Ascending aorta (tissue), 2 donors: ENCODE measurements at regions not wholly inside any gene's neighbourhood (a gene's known extent, or its start where the extent isn't known, plus 50 kb on each side); places are given as distances from the start of the nearest gene placed in this dataset.

Experiments
- DNase-seq, 2 donors: peaks; one replicate each; pipeline ENCODE4 v3.0.0-alpha.2; 2019; ENCODE audit warnings: low spot score in 2 of 2
- H3K27ac ChIP-seq, 2 donors: fragments of 200-600 bp; sonication (generic); one replicate each; pipeline ENCODE4 v1.5.1; 2016 to 2017; ENCODE audit warnings: mild to moderate bottlenecking in 1 of 2
- H3K27me3 ChIP-seq: fragments of 200-600 bp; sonication (generic); one replicate; pipeline ENCODE4 v1.5.1; 2017
- H3K36me3 ChIP-seq, 2 donors: fragments of 200-600 bp; sonication (generic); one replicate each; pipeline ENCODE4 v1.5.1; 2016
- H3K4me1 ChIP-seq, 2 donors: fragments of 200-600 bp; sonication (generic); one replicate each; pipeline ENCODE4 v1.5.1; 2016 to 2017; ENCODE audit warnings: mild to moderate bottlenecking in 1 of 2
- H3K4me3 ChIP-seq, 2 donors: fragments of 200-600 bp; sonication (generic); one replicate each; pipeline ENCODE4 v1.5.1; 2016 to 2017; ENCODE audit warnings: mild to moderate bottlenecking in 1 of 2
- H3K9me3 ChIP-seq, 2 donors: fragments of 200-600 bp; sonication (generic); one replicate each; pipeline ENCODE4 v1.5.1; 2016
- intact Hi-C: fragments of 100-400 bp; cut with DNase I; formaldehyde crosslinking; loops from one replicate; pipeline ENCODE4 v1.15.1; 2023
- TF ChIP-seq, protein P1 (sequence below), 3 experiments: fragments of 200-600 bp in 2 of 3; fragments of 450-650 bp in 1 of 3; sonication (generic) in 2 of 3; IDR thresholded peaks; one replicate each; pipeline ENCODE4 v1.5.1; 2016 to 2019; ENCODE audit warnings: antibody characterized with exemption in 3 of 3, mild to moderate bottlenecking in 1 of 3, moderate library complexity in 1 of 3

DNA sequence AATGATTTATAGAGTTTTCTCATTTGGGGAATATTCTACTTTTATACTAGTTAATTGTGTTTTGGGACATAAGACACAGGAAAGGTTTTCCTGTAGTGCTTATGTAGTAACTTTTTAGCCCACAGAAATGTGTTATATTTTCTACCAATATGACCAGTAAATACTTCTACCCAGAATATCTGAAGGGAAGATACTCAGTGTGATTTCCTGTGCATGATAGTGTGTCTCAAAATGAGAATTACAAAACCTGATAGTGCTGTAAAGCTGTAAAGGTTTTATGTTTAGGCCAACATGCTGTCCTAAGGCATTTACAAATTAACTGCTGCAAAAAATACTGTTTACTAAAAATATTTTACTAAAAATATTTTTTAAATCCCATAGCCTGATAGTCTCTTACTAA lies 126.8 kb downstream of the RXFP2 start:
- Histone ChIP-seq H3K9me3 (no peaks in the 10 kb centered on the region), H3K36me3 (no peaks in the 10 kb centered on the region), H3K4me3 (no peak overlapping the region), H3K27ac (no peak overlapping the region), H3K27me3 (no peaks in the 10 kb centered on the region), H3K4me1 (peaks cover 0 to 5% of the 10 kb centered on the region in 2 donors)
- DNase-seq: no peak
- intact Hi-C loops: no loop called here
- TF ChIP-seq, protein P1, sequence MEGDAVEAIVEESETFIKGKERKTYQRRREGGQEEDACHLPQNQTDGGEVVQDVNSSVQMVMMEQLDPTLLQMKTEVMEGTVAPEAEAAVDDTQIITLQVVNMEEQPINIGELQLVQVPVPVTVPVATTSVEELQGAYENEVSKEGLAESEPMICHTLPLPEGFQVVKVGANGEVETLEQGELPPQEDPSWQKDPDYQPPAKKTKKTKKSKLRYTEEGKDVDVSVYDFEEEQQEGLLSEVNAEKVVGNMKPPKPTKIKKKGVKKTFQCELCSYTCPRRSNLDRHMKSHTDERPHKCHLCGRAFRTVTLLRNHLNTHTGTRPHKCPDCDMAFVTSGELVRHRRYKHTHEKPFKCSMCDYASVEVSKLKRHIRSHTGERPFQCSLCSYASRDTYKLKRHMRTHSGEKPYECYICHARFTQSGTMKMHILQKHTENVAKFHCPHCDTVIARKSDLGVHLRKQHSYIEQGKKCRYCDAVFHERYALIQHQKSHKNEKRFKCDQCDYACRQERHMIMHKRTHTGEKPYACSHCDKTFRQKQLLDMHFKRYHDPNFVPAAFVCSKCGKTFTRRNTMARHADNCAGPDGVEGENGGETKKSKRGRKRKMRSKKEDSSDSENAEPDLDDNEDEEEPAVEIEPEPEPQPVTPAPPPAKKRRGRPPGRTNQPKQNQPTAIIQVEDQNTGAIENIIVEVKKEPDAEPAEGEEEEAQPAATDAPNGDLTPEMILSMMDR (IDR thresholded peaks at IDR 0.05): no peak

DNA sequence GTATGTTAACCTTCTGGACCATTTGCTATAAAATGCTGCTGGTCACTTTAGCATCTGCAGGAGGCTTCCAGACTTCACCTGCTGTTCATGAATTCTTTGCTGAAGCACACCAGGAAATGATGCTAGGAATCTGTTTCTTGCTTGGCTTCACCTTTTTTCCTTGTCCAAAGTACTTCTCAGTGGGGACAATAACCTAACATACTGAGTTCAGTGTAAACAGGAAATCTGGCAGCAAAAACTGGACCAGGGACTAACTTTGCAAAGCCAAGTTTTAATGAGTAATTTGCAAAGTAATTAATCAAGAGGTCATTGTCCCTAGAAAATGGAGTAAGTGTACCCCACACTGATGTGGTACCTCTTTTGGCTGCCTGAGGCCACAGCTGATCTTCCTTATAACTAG lies 128.4 kb downstream of the RXFP2 start:
- TF ChIP-seq, protein P1 (IDR thresholded peaks at IDR 0.05): no peak
- Histone ChIP-seq H3K4me3 (no peak overlapping the region), H3K4me1 (peaks cover 0 to 6% of the 10 kb centered on the region in 2 donors), H3K27ac (no peak overlapping the region), H3K27me3 (no peaks in the 10 kb centered on the region), H3K36me3 (no peaks in the 10 kb centered on the region), H3K9me3 (no peaks in the 10 kb centered on the region)
- DNase-seq: no peak
- intact Hi-C loops: no loop called here

DNA sequence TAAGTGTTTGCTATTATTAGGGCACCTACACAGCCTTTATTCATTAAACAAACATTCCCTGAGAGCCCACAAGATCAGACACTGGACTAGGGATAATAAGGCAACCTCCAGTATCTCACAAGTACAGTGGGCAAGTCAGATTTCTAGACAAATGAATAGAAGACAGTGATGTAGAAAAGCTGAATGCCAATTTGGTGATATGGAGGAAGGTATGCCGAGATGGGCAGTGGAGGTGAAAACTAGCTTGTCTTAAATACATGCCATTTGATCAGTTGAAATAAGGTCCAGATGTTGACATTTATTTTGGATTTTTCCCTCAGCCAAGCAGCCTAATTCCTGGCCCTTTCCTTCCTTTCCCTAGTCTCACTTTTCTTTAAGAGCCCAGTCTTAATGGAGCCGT lies 130.3 kb downstream of the RXFP2 start:
- Histone ChIP-seq H3K27ac (no peak overlapping the region), H3K4me3 (no peak overlapping the region), H3K27me3 (no peaks in the 10 kb centered on the region), H3K9me3 (no peaks in the 10 kb centered on the region), H3K4me1 (peaks cover 0 to 12% of the 10 kb centered on the region in 2 donors), H3K36me3 (no peaks in the 10 kb centered on the region)
- intact Hi-C loops: no loop called here
- DNase-seq: no peak
- TF ChIP-seq, protein P1 (IDR thresholded peaks at IDR 0.05): no peak

DNA sequence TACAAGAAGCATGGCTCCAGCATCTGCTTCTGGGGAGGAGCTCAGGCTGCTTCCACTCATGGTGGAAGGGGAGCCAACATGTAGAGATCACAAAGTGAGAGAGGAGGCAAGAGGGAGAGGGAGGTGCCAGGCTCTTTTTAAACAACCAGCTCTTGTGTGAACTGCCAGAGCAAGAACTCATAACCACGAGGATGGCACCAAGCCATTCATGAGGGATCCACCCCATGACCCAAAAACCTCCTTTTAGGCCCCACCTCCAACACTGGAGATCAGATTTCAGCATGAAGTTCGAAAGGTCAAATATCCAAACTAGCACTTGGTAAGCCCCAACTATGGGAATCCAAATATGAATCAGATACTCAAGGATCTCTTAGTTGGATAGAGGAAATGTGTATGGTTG lies 131.2 kb downstream of the RXFP2 start:
- TF ChIP-seq, protein P1 (IDR thresholded peaks at IDR 0.05): no peak
- Histone ChIP-seq H3K36me3 (no peaks in the 10 kb centered on the region), H3K27me3 (no peaks in the 10 kb centered on the region), H3K9me3 (no peaks in the 10 kb centered on the region), H3K27ac (no peak overlapping the region), H3K4me3 (no peak overlapping the region), H3K4me1 (peaks cover 0 to 12% of the 10 kb centered on the region in 2 donors)
- no peak for DNase-seq
- intact Hi-C loops: no loop called here

DNA sequence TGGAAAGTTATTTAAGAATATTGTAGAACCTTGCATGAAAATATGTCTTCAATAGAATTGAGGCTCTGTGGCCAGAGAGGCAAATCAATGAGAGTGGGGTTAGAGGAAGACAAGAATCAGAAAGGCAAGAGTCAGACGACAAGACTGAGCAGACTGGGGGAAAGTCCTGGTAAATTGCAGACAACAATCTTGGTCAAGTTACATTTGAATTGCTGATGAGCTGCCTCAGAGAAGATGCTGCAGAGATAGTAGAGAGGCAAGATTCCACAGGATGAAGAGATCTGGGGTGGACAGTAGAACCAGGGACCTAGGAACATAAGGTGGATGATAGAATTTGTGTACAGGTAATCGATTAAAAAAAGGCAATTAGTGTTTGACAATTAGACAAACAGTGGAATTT lies 133.8 kb downstream of the RXFP2 start:
- Histone ChIP-seq H3K27ac (no peak overlapping the region), H3K9me3 (no peaks in the 10 kb centered on the region), H3K4me3 (no peak overlapping the region), H3K27me3 (no peaks in the 10 kb centered on the region), H3K36me3 (no peaks in the 10 kb centered on the region), H3K4me1 (peaks cover 0 to 15% of the 10 kb centered on the region in 2 donors)
- TF ChIP-seq, protein P1 (IDR thresholded peaks at IDR 0.05): no peak
- intact Hi-C loops: no loop called here
- no peak for DNase-seq

DNA sequence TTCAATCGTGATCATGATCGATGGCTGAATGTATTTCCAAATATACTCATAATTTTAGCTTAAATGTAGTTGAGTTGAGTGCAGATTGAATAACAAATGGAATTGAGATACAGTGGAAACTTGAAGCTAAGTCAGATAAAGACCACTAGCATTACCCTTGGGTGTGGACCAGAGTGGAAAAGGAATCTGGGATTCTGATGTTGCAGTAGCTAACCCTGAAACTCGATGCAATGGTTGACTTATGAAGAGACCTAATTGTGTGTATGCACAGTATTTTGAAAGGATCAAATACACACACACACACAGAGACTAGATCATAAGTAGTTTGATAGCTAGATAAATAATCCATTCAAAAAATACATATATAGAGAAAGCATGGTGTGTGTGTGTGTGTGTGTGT lies 135.8 kb downstream of the RXFP2 start:
- Histone ChIP-seq H3K27me3 (no peaks in the 10 kb centered on the region), H3K4me3 (no peak overlapping the region), H3K27ac (peak overlapping the region in 1 of 2 donors; percentile 23), H3K36me3 (no peaks in the 10 kb centered on the region), H3K9me3 (no peaks in the 10 kb centered on the region), H3K4me1 (peaks cover 0 to 15% of the 10 kb centered on the region in 2 donors)
- no peak for DNase-seq
- TF ChIP-seq, protein P1 (IDR thresholded peaks at IDR 0.05): no peak
- intact Hi-C loops: no loop called here
